ENCODE measurements at regions not wholly inside any gene's neighbourhood (a gene's known extent, or its start where the extent isn't known, plus 50 kb on each side); places are given as distances from the start of the nearest gene placed in this dataset.
"Not testable (repeated sequence)": the region's sequence is repeated elsewhere in the genome, so short reads cannot be mapped to it uniquely, and the experiment has no call there.

- 60% methylated on average over 1 of the region's 3 CpGs for WGBS (ENCODE audit: insufficient coverage)
- no peak overlapping the region for H3K27ac ChIP-seq (ENCODE audit: low read depth, low read length)
- H3K9me3 ChIP-seq (ENCODE audit: control insufficient read depth, insufficient read depth, low read length): no peaks in the 10 kb centered on the region
- H3K4me3 ChIP-seq (ENCODE audit: low read depth, low read length): no peak overlapping the region
- no peaks in the 10 kb centered on the region for H3K36me3 ChIP-seq (ENCODE audit: control insufficient read depth, insufficient read depth, low read length)
- H3K4me1 ChIP-seq (ENCODE audit: control insufficient read depth, insufficient read depth, low read length): peaks cover 8% of the 10 kb centered on the region
- H3K27me3 ChIP-seq (ENCODE audit: control insufficient read depth, insufficient read depth, low read length): no peaks in the 10 kb centered on the region
- DNase-seq (ENCODE audit: low read depth in 4 of 6, low spot score in 6 of 6): no peak
Measured at GRCh38 chr11:72525466-72525865, 91.1 kb upstream of the CLPB start.

- no peak overlapping the region for H3K27ac ChIP-seq (ENCODE audit: low read depth, low read length)
- H3K4me3 ChIP-seq (ENCODE audit: low read depth, low read length): no peak overlapping the region
- H3K9me3 ChIP-seq (ENCODE audit: control insufficient read depth, insufficient read depth, low read length): no peaks in the 10 kb centered on the region
- H3K4me1 ChIP-seq (ENCODE audit: control insufficient read depth, insufficient read depth, low read length): peaks cover 8% of the 10 kb centered on the region
- 94% methylated on average over 2 of the region's 2 CpGs for WGBS (ENCODE audit: insufficient coverage)
- no peak for DNase-seq (ENCODE audit: low read depth in 4 of 6, low spot score in 6 of 6)
- no peaks in the 10 kb centered on the region for H3K27me3 ChIP-seq (ENCODE audit: control insufficient read depth, insufficient read depth, low read length)
- no peaks in the 10 kb centered on the region for H3K36me3 ChIP-seq (ENCODE audit: control insufficient read depth, insufficient read depth, low read length)
Measured at GRCh38 chr11:72524711-72525110, 90.4 kb upstream of the CLPB start.

GRCh38 chr11:72523991-72524390 lies 89.7 kb upstream of the CLPB start:
- WGBS (ENCODE audit: insufficient coverage): no CpG with 5 or more reads among the region's 2 CpGs
- no peaks in the 10 kb centered on the region for H3K27me3 ChIP-seq (ENCODE audit: control insufficient read depth, insufficient read depth, low read length)
- DNase-seq (ENCODE audit: low read depth in 4 of 6, low spot score in 6 of 6): no peak
- H3K9me3 ChIP-seq (ENCODE audit: control insufficient read depth, insufficient read depth, low read length): no peaks in the 10 kb centered on the region
- no peaks in the 10 kb centered on the region for H3K36me3 ChIP-seq (ENCODE audit: control insufficient read depth, insufficient read depth, low read length)
- peaks cover 8% of the 10 kb centered on the region for H3K4me1 ChIP-seq (ENCODE audit: control insufficient read depth, insufficient read depth, low read length)
- no peak overlapping the region for H3K4me3 ChIP-seq (ENCODE audit: low read depth, low read length)
- no peak overlapping the region for H3K27ac ChIP-seq (ENCODE audit: low read depth, low read length)

GRCh38 chr11:72522186-72522585 lies 87.9 kb upstream of the CLPB start:
- H3K9me3 ChIP-seq (ENCODE audit: control insufficient read depth, insufficient read depth, low read length): no peaks in the 10 kb centered on the region
- DNase-seq (ENCODE audit: low read depth in 4 of 6, low spot score in 6 of 6): peak in 1 of 6 donors; percentile 38
- H3K27me3 ChIP-seq (ENCODE audit: control insufficient read depth, insufficient read depth, low read length): no peaks in the 10 kb centered on the region
- peaks cover 8% of the 10 kb centered on the region for H3K4me1 ChIP-seq (ENCODE audit: control insufficient read depth, insufficient read depth, low read length)
- no peaks in the 10 kb centered on the region for H3K36me3 ChIP-seq (ENCODE audit: control insufficient read depth, insufficient read depth, low read length)
- WGBS (ENCODE audit: insufficient coverage): 49% methylated on average over 3 of the region's 6 CpGs
- H3K4me3 ChIP-seq (ENCODE audit: low read depth, low read length): no peak overlapping the region
- H3K27ac ChIP-seq (ENCODE audit: low read depth, low read length): no peak overlapping the region

GRCh38 chr11:72521664-72522063 lies 87.3 kb upstream of the CLPB start:
- peak in 1 of 6 donors; percentile 51 for DNase-seq (ENCODE audit: low read depth in 4 of 6, low spot score in 6 of 6)
- H3K9me3 ChIP-seq (ENCODE audit: control insufficient read depth, insufficient read depth, low read length): no peaks in the 10 kb centered on the region
- H3K36me3 ChIP-seq (ENCODE audit: control insufficient read depth, insufficient read depth, low read length): no peaks in the 10 kb centered on the region
- H3K4me3 ChIP-seq (ENCODE audit: low read depth, low read length): no peak overlapping the region
- H3K27ac ChIP-seq (ENCODE audit: low read depth, low read length): no peak overlapping the region
- no peaks in the 10 kb centered on the region for H3K27me3 ChIP-seq (ENCODE audit: control insufficient read depth, insufficient read depth, low read length)
- peaks cover 8% of the 10 kb centered on the region for H3K4me1 ChIP-seq (ENCODE audit: control insufficient read depth, insufficient read depth, low read length)
- WGBS (ENCODE audit: insufficient coverage): 83% methylated on average over 1 of the region's 1 CpG

- Histone ChIP-seq H3K36me3 (ENCODE audit: control insufficient read depth, insufficient read depth, low read length) (no peaks in the 10 kb centered on the region), H3K27ac (ENCODE audit: low read depth, low read length) (no peak overlapping the region), H3K4me3 (ENCODE audit: low read depth, low read length) (no peak overlapping the region), H3K9me3 (ENCODE audit: control insufficient read depth, insufficient read depth, low read length) (no peaks in the 10 kb centered on the region), H3K27me3 (ENCODE audit: control insufficient read depth, insufficient read depth, low read length) (no peaks in the 10 kb centered on the region), H3K4me1 (ENCODE audit: control insufficient read depth, insufficient read depth, low read length) (peaks cover 8% of the 10 kb centered on the region)
- DNase-seq (ENCODE audit: low read depth in 4 of 6, low spot score in 6 of 6): no peak
- WGBS (ENCODE audit: insufficient coverage): 100% methylated on average over 1 of the region's 5 CpGs
Measured at GRCh38 chr11:72520815-72521214, 86.5 kb upstream of the CLPB start.

GRCh38 chr11:72519882-72520281 lies 85.6 kb upstream of the CLPB start:
- not testable (repeated sequence) for H3K4me1 ChIP-seq (ENCODE audit: control insufficient read depth, insufficient read depth, low read length); H3K27me3 ChIP-seq (ENCODE audit: control insufficient read depth, insufficient read depth, low read length); H3K9me3 ChIP-seq (ENCODE audit: control insufficient read depth, insufficient read depth, low read length); H3K36me3 ChIP-seq (ENCODE audit: control insufficient read depth, insufficient read depth, low read length); H3K4me3 ChIP-seq (ENCODE audit: low read depth, low read length); H3K27ac ChIP-seq (ENCODE audit: low read depth, low read length); DNase-seq (ENCODE audit: low read depth in 4 of 6, low spot score in 6 of 6)
- WGBS (ENCODE audit: insufficient coverage): 100% methylated on average over 1 of the region's 2 CpGs

- Histone ChIP-seq H3K9me3 (ENCODE audit: control insufficient read depth, insufficient read depth, low read length) (no peaks in the 10 kb centered on the region), H3K27me3 (ENCODE audit: control insufficient read depth, insufficient read depth, low read length) (no peaks in the 10 kb centered on the region), H3K4me1 (ENCODE audit: control insufficient read depth, insufficient read depth, low read length) (peaks cover 8% of the 10 kb centered on the region), H3K36me3 (ENCODE audit: control insufficient read depth, insufficient read depth, low read length) (no peaks in the 10 kb centered on the region), H3K27ac (ENCODE audit: low read depth, low read length) (no peak overlapping the region), H3K4me3 (ENCODE audit: low read depth, low read length) (no peak overlapping the region)
- 44% methylated on average over 4 of the region's 8 CpGs for WGBS (ENCODE audit: insufficient coverage)
- no peak for DNase-seq (ENCODE audit: low read depth in 4 of 6, low spot score in 6 of 6)
Measured at GRCh38 chr11:72519220-72519881, 85.0 kb upstream of the CLPB start.

GRCh38 chr11:72514331-72514730 lies 80.0 kb upstream of the CLPB start:
- DNase-seq (ENCODE audit: low read depth in 4 of 6, low spot score in 6 of 6): no peak
- no peaks in the 10 kb centered on the region for H3K9me3 ChIP-seq (ENCODE audit: control insufficient read depth, insufficient read depth, low read length)
- no peak overlapping the region for H3K27ac ChIP-seq (ENCODE audit: low read depth, low read length)
- no peaks in the 10 kb centered on the region for H3K27me3 ChIP-seq (ENCODE audit: control insufficient read depth, insufficient read depth, low read length)
- 88% methylated on average over 3 of the region's 3 CpGs for WGBS (ENCODE audit: insufficient coverage)
- no peaks in the 10 kb centered on the region for H3K4me1 ChIP-seq (ENCODE audit: control insufficient read depth, insufficient read depth, low read length)
- no peaks in the 10 kb centered on the region for H3K36me3 ChIP-seq (ENCODE audit: control insufficient read depth, insufficient read depth, low read length)
- no peak overlapping the region for H3K4me3 ChIP-seq (ENCODE audit: low read depth, low read length)

- no peaks in the 10 kb centered on the region for H3K9me3 ChIP-seq (ENCODE audit: control insufficient read depth, insufficient read depth, low read length)
- H3K27me3 ChIP-seq (ENCODE audit: control insufficient read depth, insufficient read depth, low read length): no peaks in the 10 kb centered on the region
- WGBS (ENCODE audit: insufficient coverage): no CpG with 5 or more reads among the region's 1 CpG
- DNase-seq (ENCODE audit: low read depth in 4 of 6, low spot score in 6 of 6): no peak
- no peak overlapping the region for H3K27ac ChIP-seq (ENCODE audit: low read depth, low read length)
- no peaks in the 10 kb centered on the region for H3K36me3 ChIP-seq (ENCODE audit: control insufficient read depth, insufficient read depth, low read length)
- H3K4me1 ChIP-seq (ENCODE audit: control insufficient read depth, insufficient read depth, low read length): no peaks in the 10 kb centered on the region
- H3K4me3 ChIP-seq (ENCODE audit: low read depth, low read length): no peak overlapping the region
Measured at GRCh38 chr11:72513411-72513810, 79.1 kb upstream of the CLPB start.
